Large intestine (tissue), 3 donors: ENCODE measurements at regions not wholly inside any gene's neighbourhood (a gene's known extent, or its start where the extent isn't known, plus 50 kb on each side); places are given as distances from the start of the nearest gene placed in this dataset.
A peak's percentile ranks its signal among the peaks of the same experiment; 100 is the strongest.

Experiments
- DNase-seq, 2 donors: peaks; one replicate each; pipeline versions ENCODE4 v3.0.0 to v3.0.0-alpha.2; 2013
- H3K27ac ChIP-seq: one replicate; pipeline ENCODE4 v1.5.1; 2013; ENCODE audit warnings: low read length
- H3K27me3 ChIP-seq: 2 replicates; pipeline ENCODE4 v1.6.1; 2013; ENCODE audit warnings: low read length; ENCODE audit not compliant: control insufficient read depth, insufficient read depth
- H3K36me3 ChIP-seq: 2 replicates; pipeline ENCODE4 v1.6.1; 2013; ENCODE audit warnings: low read length; ENCODE audit not compliant: control insufficient read depth, insufficient read depth
- H3K4me1 ChIP-seq: one replicate; pipeline ENCODE4 v1.6.1; 2013; ENCODE audit warnings: low read length; ENCODE audit not compliant: control insufficient read depth, insufficient read depth
- H3K4me3 ChIP-seq: one replicate; pipeline ENCODE4 v1.5.1; 2013; ENCODE audit warnings: low read length
- H3K9me3 ChIP-seq: one replicate; pipeline ENCODE4 v1.6.1; 2013; ENCODE audit warnings: mild to moderate bottlenecking, low read depth, low read length, moderate library complexity; ENCODE audit not compliant: control insufficient read depth
- WGBS: methylation state at CpG from one replicate; pipeline ENCODE4 v1.1.5; 2013; ENCODE audit warnings: low lambda C conversion rate; ENCODE audit not compliant: insufficient coverage; 5-methylcytosine and 5-hydroxymethylcytosine counted together

- DNase-seq = no peak
- Histone ChIP-seq H3K27ac (no peak overlapping the region), H3K9me3 (no peaks in the 10 kb centered on the region), H3K4me1 (no peaks in the 10 kb centered on the region), H3K36me3 (no peaks in the 10 kb centered on the region), H3K4me3 (no peak overlapping the region), H3K27me3 (peaks cover 4% of the 10 kb centered on the region)
- no CpG with 5 or more reads among the region's 2 CpGs for WGBS
These were observed 598.8 kb downstream of the RNF144B start for GRCh38 chr6:18985996-18986395.

- Histone ChIP-seq H3K27ac (no peak overlapping the region), H3K9me3 (no peaks in the 10 kb centered on the region), H3K4me1 (no peaks in the 10 kb centered on the region), H3K36me3 (no peaks in the 10 kb centered on the region), H3K27me3 (peaks cover 4% of the 10 kb centered on the region), H3K4me3 (no peak overlapping the region)
- DNase-seq = no peak
- WGBS = no CpG with 5 or more reads among the region's 3 CpGs
These were observed 601.5 kb downstream of the RNF144B start for GRCh38 chr6:18988636-18989035.

DNA sequence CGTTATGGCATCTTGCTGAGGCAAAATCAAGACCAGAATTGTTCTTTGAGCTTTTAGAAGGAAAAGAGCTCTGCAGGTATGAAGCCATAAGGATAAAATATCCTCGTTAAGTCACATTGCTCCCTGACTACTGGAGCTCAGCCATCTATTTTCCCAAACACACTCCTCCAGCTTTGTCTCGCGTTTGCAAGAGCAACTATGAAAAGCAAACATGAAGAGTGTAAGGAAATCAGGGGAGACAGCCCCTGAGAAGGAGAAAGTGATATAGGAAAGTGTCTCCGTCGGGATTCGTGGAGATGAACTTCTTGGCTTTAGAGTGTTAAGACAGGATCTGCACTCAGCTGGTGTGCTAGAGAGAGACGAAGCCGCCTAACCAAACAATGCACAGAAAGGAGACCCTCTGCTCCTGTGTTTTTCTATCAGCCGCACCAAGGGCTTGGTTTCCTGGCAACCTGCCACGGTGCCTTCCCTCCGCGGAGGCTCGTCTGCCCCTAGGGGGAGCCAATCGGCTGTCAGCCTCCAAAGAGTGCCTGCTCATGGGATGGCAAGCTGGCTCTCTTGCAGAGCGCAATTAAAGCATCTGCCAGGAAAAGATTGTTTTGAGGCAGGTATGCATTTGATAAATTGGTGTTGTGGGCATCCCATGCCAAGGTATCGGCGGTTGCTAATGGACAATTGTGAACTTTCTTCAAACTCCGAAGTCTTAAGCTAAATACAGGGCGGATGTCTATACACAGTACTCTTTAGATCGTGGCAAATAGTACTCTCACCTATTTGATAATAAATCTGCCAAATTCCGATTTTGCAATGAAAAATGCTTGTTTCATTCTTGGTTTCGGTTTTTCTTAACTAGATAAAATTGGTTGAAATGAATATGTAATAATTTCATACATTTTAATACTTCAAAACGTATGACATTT lies 603.2 kb downstream of the RNF144B start:
- Histone ChIP-seq H3K9me3 (no peaks in the 10 kb centered on the region), H3K36me3 (no peaks in the 10 kb centered on the region), H3K4me3 (no peak overlapping the region), H3K27me3 (peaks cover 4% of the 10 kb centered on the region), H3K27ac (no peak overlapping the region), H3K4me1 (no peaks in the 10 kb centered on the region)
- DNase-seq = peak; percentile 40 to 62
- WGBS = 86% methylated on average over 2 of the region's 24 CpGs

- Histone ChIP-seq H3K27ac (no peak overlapping the region), H3K4me3 (no peak overlapping the region), H3K36me3 (no peaks in the 10 kb centered on the region), H3K27me3 (no peaks in the 10 kb centered on the region), H3K9me3 (no peaks in the 10 kb centered on the region), H3K4me1 (no peaks in the 10 kb centered on the region)
- DNase-seq = peak in 1 of 2 donors; percentile 32
- WGBS = no CpG with 5 or more reads among the region's 2 CpGs
These were observed 610.3 kb downstream of the RNF144B start for GRCh38 chr6:18997375-18997826.

GRCh38 chr6:19002976-19003560 lies 615.9 kb downstream of the RNF144B start:
- H3K9me3 ChIP-seq = no peaks in the 10 kb centered on the region
- WGBS = 50% methylated on average over 1 of the region's 1 CpG
- no peak overlapping the region for H3K4me3 ChIP-seq
- H3K36me3 ChIP-seq = no peaks in the 10 kb centered on the region
- DNase-seq = no peak
- no peaks in the 10 kb centered on the region for H3K4me1 ChIP-seq
- H3K27ac ChIP-seq = no peak overlapping the region
- no peaks in the 10 kb centered on the region for H3K27me3 ChIP-seq

- no peaks in the 10 kb centered on the region for H3K9me3 ChIP-seq
- H3K4me1 ChIP-seq = no peaks in the 10 kb centered on the region
- no peaks in the 10 kb centered on the region for H3K27me3 ChIP-seq
- WGBS = 95% methylated on average over 3 of the region's 4 CpGs
- H3K36me3 ChIP-seq = no peaks in the 10 kb centered on the region
- H3K27ac ChIP-seq = no peak overlapping the region
- no peak overlapping the region for H3K4me3 ChIP-seq
- no peak for DNase-seq
These were observed 617.0 kb downstream of the RNF144B start for GRCh38 chr6:19004176-19004575.

DNA sequence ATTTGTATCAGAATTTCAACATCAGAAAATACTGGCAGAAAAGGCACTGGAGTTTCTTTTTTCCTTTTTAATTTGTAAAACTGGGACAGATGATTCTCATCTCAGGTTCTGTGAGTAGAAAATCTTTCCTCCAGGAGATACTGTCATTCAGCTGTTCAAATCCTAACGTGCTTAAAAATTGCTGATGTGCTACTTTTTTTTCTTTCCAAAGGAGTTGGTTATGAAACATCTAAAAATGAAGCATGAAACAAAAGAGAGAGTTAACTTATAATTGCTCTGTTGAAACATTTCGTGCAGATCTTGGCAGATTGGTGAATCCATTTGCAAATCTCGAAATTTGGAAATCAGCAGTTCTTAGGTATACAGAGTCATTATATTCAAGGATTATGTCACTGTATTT lies 622.6 kb downstream of the RNF144B start:
- Histone ChIP-seq H3K27me3 (no peaks in the 10 kb centered on the region), H3K4me3 (no peak overlapping the region), H3K9me3 (no peaks in the 10 kb centered on the region), H3K36me3 (no peaks in the 10 kb centered on the region), H3K27ac (no peak overlapping the region), H3K4me1 (no peaks in the 10 kb centered on the region)
- no peak for DNase-seq
- 100% methylated on average over 2 of the region's 3 CpGs for WGBS

DNA sequence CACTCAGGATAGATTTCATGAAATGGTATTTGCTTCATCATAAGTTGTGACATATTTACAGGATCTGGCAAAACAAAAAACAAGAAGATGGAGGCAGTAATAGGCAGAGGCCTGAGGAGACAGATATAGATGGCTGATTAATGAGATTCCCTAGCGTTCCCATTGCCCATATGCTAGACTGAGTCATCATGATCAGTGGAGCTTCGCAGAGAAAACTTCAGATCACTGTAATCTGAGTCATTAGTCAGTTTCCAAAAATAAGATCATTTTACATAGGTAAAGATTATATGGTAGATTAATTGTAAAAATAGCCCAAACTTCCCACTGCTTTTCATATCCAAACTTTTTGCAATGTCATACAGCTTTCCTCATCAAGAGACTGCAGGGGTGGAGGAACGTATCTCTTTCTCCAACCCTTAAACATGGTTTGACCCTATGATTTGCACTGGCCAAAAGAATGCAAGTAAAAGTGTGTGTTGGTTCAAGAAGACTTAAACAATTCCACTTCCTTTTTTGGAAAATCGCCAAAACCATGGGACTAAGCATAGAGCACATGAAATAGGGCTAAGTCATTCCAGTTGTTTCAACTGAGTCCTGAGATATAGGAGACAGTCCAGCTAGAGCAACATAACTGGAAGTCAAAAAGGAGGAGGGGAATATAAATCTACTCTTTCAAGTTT lies 626.0 kb downstream of the RNF144B start:
- WGBS = 83% methylated on average over 1 of the region's 4 CpGs
- Histone ChIP-seq H3K27me3 (no peaks in the 10 kb centered on the region), H3K9me3 (no peaks in the 10 kb centered on the region), H3K27ac (no peak overlapping the region), H3K4me3 (no peak overlapping the region), H3K36me3 (no peaks in the 10 kb centered on the region), H3K4me1 (no peaks in the 10 kb centered on the region)
- DNase-seq = no peak

DNA sequence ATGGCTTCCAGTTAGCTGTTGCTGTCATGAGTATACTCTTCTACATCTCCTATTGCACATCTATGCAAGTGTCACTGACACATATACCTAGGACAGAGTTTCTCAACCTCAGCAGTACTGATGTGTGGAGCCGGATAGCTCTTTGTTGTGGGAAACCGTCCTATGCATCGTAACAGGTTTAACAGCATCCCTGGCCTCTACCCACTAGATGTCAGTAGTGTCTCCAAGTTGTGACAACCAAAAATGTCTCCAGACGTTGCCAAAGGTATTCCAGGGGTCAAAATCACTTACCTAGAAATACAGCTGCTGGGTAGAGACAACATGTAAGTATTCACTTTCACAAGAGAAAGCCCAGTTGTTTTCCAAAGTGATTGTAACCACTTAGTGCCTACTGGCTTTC lies 637.6 kb downstream of the RNF144B start:
- no CpG with 5 or more reads among the region's 4 CpGs for WGBS
- H3K27me3 ChIP-seq = no peaks in the 10 kb centered on the region
- H3K4me1 ChIP-seq = no peaks in the 10 kb centered on the region
- peak in 1 of 2 donors; percentile 9 for DNase-seq
- no peak overlapping the region for H3K27ac ChIP-seq
- no peaks in the 10 kb centered on the region for H3K9me3 ChIP-seq
- H3K36me3 ChIP-seq = no peaks in the 10 kb centered on the region
- no peak overlapping the region for H3K4me3 ChIP-seq

DNA sequence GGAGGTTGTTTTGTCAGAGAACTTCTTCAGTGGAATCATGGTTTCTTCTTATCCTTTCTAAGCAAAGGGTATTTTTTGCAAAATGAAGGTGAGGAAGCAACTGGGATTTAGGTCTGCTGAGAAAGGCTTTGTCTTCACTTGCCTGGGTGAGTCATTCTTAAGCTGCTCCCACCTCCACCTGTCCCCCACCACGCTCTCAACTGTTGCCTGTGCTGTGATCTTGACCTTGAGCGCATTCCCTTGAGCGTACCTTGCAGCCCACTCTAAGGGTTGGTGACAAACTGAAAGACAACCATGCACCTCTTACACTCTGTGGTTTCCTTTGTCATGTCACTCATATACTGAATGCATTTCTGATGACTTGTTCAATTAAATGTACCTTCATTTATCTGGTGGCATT lies 641.1 kb downstream of the RNF144B start:
- Histone ChIP-seq H3K4me3 (no peak overlapping the region), H3K27ac (no peak overlapping the region), H3K36me3 (no peaks in the 10 kb centered on the region), H3K4me1 (no peaks in the 10 kb centered on the region), H3K27me3 (no peaks in the 10 kb centered on the region), H3K9me3 (no peaks in the 10 kb centered on the region)
- DNase-seq = no peak
- WGBS = 40% methylated on average over 1 of the region's 3 CpGs
